Activated B cell treated with CpG ODN at 0.5 μM for 24 hours (primary cell): ENCODE measurements at regions not wholly inside any gene's neighbourhood (a gene's known extent, or its start where the extent isn't known, plus 50 kb on each side); places are given as distances from the start of the nearest gene placed in this dataset.

Source experiments
- ATAC-seq: fragments of 200-7000 bp; cut with Tn5 transposase; one replicate; pipeline ENCODE4 v1.10.0; 2021; ENCODE audit warnings: low read depth, mild to moderate bottlenecking, moderate library complexity
- CTCF ChIA-PET: fragments of 350-600 bp; sonication (Branson Sonifier 250); formaldehyde crosslinking; loops from one replicate; lab custom pipeline; 2021; ENCODE audit warnings: antibody characterized with exemption; lab: Charles Lee
- POLR2A ChIA-PET: fragments of 350-600 bp; sonication (Branson Sonifier 250); formaldehyde crosslinking; loops from one replicate; lab custom pipeline; 2021; ENCODE audit warnings: antibody characterized with exemption; lab: Charles Lee
- DNase-seq: peaks from one replicate; pipeline ENCODE4 v3.0.0; 2022
- H3K27ac Mint-ChIP-seq: one replicate; pipeline ENCODE4 v1.8.0; 2020; ENCODE audit warnings: mixed read lengths
- H3K27me3 Mint-ChIP-seq: one replicate; pipeline ENCODE4 v1.8.0; 2021; ENCODE audit warnings: mixed read lengths
- H3K36me3 Mint-ChIP-seq: one replicate; pipeline ENCODE4 v1.8.0; 2021; ENCODE audit warnings: low read depth, mixed read lengths
- H3K4me1 Mint-ChIP-seq: one replicate; pipeline ENCODE4 v1.8.0; 2021; ENCODE audit warnings: mixed read lengths
- H3K4me3 Mint-ChIP-seq: one replicate; pipeline ENCODE4 v1.8.0; 2020; ENCODE audit warnings: mild to moderate bottlenecking, mixed read lengths
- H3K9me3 Mint-ChIP-seq: one replicate; pipeline ENCODE4 v1.8.0; 2020; ENCODE audit warnings: mixed read lengths
- CTCF ChIP-seq: fragments of 200-600 bp; IDR thresholded peaks from one replicate; pipeline ENCODE4 v1.8.0; 2022; ENCODE audit warnings: antibody characterized with exemption, mild to moderate bottlenecking
- intact Hi-C: fragments of 100-400 bp; cut with micrococcal nuclease; formaldehyde crosslinking; loops from one replicate; pipeline ENCODE4 v1.15.1; 2024

DNA sequence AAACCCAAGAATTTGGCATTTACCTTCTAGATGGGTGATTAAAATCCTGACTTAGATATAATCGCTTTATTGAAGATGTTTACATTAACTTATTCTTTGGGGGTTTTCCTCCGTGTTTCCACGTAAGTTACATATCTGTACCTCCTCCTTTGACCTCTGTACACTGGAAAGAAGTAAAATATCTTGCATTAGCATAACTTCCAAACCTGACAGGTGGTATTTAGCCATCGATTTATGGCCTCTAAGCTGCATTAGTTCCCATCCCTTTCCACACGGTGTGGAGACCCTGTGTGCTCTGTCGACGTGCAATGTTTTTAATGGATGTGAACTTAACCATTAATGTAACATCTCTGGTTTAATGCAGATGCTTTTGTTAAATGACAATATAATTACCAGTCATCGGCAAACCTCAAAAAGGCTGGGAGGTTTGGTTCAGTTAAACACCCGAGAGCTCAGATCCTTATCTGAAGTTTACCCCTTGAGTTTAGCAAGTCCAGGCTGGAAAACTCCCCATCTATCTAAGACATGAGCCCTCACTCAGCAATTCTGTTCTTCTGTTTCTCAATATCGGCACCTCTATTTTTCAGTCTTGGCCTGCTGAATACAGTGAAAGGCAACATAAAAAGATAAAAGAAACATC, 295.2 kb downstream of the GATA3 start:
- no peaks in the 10 kb centered on the region for H3K4me1 Mint-ChIP-seq
- CTCF ChIA-PET = no interaction called here
- no peak overlapping the region for H3K27ac Mint-ChIP-seq
- H3K4me3 Mint-ChIP-seq = no peak overlapping the region
- H3K36me3 Mint-ChIP-seq = no peaks in the 10 kb centered on the region
- ATAC-seq (no peak), DNase-seq (no peak)
- intact Hi-C loops = no loop called here
- TF ChIP-seq CTCF = no peak
- POLR2A ChIA-PET = interaction anchor here (0.7 kb wide), 1 partner anchor 30 kb away, joined by 3 read pairs; no protein-coding TSS in a partner anchor
- peaks cover 4% of the 10 kb centered on the region for H3K9me3 Mint-ChIP-seq
- no peaks in the 10 kb centered on the region for H3K27me3 Mint-ChIP-seq

DNA sequence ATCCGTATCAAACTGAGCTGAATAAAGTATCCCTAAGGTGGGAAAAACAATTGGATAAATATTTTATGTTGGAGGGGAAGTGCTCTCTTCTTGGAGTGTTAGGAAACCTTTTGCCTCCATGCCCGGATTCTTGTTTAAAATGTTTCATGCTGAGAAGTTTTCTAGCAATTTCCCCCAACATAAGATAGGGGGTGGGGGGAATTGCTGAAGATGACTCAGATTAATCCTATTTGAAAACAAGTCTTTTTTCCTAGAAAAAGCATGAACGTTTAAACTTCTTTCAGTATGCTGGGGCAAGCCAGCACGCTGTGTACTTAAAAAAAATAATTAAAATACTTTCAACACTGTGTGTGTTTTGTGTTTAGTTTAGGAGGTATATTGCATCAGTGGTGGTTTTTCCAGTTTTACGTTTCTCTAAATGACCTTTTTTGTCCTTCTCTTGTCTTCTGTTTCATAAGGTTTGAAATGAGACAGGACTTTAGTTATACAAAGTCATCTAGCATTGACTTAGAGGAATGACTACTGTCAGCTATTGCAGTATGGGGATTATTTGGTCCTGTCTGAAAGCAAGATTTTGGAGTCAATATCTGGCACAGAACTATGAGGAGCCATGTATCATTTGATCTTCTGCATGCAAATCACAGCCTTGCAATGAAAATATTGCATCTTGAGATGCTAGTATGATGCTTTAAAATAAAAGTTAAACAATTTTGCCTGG, 295.9 kb downstream of the GATA3 start:
- Mint-ChIP-seq H3K36me3 (no peaks in the 10 kb centered on the region), H3K27me3 (peaks cover 1% of the 10 kb centered on the region), H3K9me3 (peaks cover 4% of the 10 kb centered on the region), H3K27ac (no peak overlapping the region), H3K4me1 (no peaks in the 10 kb centered on the region), H3K4me3 (no peak overlapping the region)
- DNase-seq (no peak), ATAC-seq (no peak)
- intact Hi-C loops = no loop called here
- no peak for TF ChIP-seq CTCF
- ChIA-PET CTCF (no interaction called here), POLR2A (no interaction called here)

GRCh38 chr10:8352171-8353075, 297.9 kb downstream of the GATA3 start:
- ATAC-seq (no peak), DNase-seq (no peak)
- H3K27me3 Mint-ChIP-seq = peaks cover 4% of the 10 kb centered on the region
- no peaks in the 10 kb centered on the region for H3K4me1 Mint-ChIP-seq
- TF ChIP-seq CTCF = no peak
- H3K36me3 Mint-ChIP-seq = no peaks in the 10 kb centered on the region
- H3K9me3 Mint-ChIP-seq = peaks cover 4% of the 10 kb centered on the region
- no peak overlapping the region for H3K4me3 Mint-ChIP-seq
- intact Hi-C loops = no loop called here
- no peak overlapping the region for H3K27ac Mint-ChIP-seq
- ChIA-PET POLR2A (no interaction called here), CTCF (no interaction called here)

GRCh38 chr10:8356283-8356682, 301.8 kb downstream of the GATA3 start:
- Mint-ChIP-seq H3K27me3 (peaks cover 4% of the 10 kb centered on the region), H3K4me1 (no peaks in the 10 kb centered on the region), H3K9me3 (no peaks in the 10 kb centered on the region), H3K27ac (no peak overlapping the region), H3K36me3 (no peaks in the 10 kb centered on the region), H3K4me3 (no peak overlapping the region)
- ATAC-seq (no peak), DNase-seq (no peak)
- ChIA-PET CTCF (no interaction called here), POLR2A (no interaction called here)
- intact Hi-C loops = no loop called here
- TF ChIP-seq CTCF = no peak

GRCh38 chr10:8359467-8359866, 305.0 kb downstream of the GATA3 start:
- H3K27me3 Mint-ChIP-seq = peaks cover 4% of the 10 kb centered on the region
- H3K4me1 Mint-ChIP-seq = no peaks in the 10 kb centered on the region
- H3K4me3 Mint-ChIP-seq = no peak overlapping the region
- no peaks in the 10 kb centered on the region for H3K36me3 Mint-ChIP-seq
- TF ChIP-seq CTCF = no peak
- ATAC-seq (no peak), DNase-seq (no peak)
- ChIA-PET POLR2A (no interaction called here), CTCF (no interaction called here)
- intact Hi-C loops = no loop called here
- H3K9me3 Mint-ChIP-seq = no peaks in the 10 kb centered on the region
- H3K27ac Mint-ChIP-seq = no peak overlapping the region
